NCI-H2081 treated with DMSO at 0.1 percent for 48 hours (cell line): ENCODE measurements at regions not wholly inside any gene's neighbourhood (a gene's known extent, or its start where the extent isn't known, plus 50 kb on each side); places are given as distances from the start of the nearest gene placed in this dataset.
"Not testable (repeated sequence)": the region's sequence is repeated elsewhere in the genome, so short reads cannot be mapped to it uniquely, and the experiment has no call there.

Experiments
- DNase-seq: peaks from one replicate; lab custom pipeline; 2025; lab: John Stamatoyannopoulos, UW

DNA sequence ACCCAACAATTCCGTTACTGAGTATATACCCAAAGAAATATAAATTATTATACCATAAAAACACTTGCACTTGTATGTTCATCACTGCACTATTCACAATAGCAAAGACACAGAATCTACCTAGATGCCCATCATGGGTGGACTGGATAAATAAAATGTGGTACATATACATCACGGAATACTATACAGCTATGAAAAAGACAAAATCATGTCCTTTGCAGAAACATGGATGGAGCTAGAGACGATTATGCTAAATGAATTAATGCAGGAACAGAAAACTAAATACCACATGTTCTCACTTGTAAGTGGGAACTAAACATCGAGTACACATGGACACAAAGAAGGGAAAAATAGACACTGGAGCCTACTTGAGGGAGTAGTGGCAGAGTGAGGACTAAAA is 185.3 kb downstream of the PYDC2 start:
- DNase-seq: no peak

DNA sequence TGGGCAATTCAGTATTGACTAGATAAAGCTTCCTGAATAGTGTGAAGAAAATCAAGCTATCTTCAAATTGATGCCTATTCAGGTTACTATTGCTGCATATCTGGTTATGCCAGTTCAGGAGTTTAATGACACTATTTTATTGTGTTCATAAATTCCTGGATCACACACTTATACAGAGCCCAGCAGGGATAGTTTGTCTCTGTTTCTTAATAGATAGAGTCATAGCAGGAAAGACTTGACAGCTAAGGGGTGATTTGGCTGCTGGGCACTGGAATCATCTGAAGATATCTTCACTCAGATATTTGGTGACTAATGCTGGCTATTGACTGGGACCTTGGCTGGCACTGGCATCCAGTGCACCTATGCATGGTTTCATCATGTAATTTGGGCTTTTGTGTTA is 187.8 kb downstream of the PYDC2 start:
- DNase-seq: no peak

- DNase-seq: no peak
These were observed 188.7 kb downstream of the PYDC2 start for GRCh38 chr3:191649626-191650025.

DNA sequence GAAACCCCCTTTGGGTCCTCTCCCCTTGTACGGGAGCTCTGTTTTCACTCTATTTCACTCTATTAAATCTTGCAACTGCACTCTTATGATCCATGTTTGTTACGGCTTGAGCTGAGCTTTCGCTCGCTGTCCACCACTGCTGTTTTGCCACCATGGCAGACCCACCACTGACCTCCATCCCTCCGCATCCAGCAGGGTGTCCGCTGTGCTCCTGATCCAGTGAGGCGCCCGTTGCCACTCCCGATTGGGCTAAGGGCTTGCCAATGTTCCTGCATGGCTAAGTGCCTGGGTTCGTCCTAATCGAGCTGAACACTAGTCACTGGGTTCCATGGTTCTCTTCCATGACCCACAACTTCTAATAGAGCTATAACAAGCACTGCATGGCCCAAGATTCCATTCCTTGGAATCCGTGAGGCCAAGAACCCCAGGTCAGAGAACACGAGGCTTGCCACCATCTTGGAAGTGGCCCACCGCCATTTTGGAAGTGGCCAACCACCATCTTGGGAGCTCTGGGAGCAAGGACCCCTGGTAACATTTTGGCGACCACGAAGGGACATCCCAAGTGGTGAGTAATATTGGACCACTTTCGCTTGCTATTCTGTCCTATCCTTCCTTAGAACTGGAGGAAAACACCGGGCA is 197.9 kb downstream of the PYDC2 start:
- not testable (repeated sequence) for DNase-seq

GRCh38 chr3:191662150-191662549 is 201.2 kb downstream of the PYDC2 start:
- DNase-seq: not testable (repeated sequence)

GRCh38 chr3:191680989-191681597 is 220.1 kb downstream of the PYDC2 start:
- no peak for DNase-seq

- DNase-seq: no peak
These were observed 222.0 kb downstream of the PYDC2 start for GRCh38 chr3:191682961-191683360.

DNA sequence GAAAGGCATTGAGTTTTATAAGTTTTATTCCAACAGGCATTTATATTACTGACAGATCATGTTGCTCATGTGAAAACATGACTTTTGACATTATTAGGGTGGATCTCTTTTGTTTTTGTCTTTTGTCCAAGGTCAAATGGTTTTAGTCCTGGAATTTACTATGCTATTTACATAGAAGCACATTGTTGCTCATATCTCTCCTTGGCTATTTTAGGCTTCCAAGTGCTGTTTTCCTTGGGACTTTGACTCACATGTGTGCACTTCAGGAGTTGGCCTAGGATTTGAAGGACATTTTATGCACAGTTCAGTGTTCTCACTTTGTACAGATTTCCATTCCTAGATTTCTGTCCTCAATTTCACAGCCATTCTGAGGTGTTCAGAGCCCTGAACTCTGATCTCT is 225.7 kb downstream of the PYDC2 start:
- DNase-seq: no peak

DNA sequence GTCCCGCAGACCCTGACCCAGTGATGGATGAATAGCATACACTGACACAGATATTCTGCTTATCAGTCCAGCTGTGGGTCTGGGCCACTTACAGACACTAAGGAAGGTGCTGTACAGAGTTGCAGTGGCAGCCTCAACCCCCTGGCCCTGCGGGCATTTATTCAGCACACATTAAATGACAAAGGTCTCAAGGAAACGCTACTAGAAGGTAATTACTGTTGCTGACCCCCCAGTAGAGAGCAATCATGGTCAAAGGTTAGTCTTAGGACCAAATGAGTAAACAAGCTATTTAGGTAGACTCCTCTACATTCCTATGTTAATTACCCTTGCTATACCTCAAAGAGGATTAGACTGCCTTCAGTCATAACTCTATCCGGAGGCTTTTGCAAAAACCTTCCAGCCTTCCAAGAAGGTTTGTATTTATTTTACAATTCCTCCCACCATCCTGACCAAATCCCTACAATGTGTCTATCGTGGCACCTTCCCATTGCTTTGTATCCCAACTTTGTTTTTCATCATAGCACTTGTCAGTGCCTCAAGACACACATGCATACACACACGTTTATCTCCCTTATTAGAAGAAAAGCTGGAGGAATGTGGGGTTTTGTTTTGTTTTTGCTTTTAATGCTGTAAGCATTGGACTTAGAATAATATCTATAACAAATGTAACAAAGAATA is 227.9 kb downstream of the PYDC2 start:
- DNase-seq: no peak

GRCh38 chr3:191691184-191691583 is 230.2 kb downstream of the PYDC2 start:
- DNase-seq: not testable (repeated sequence)

DNA sequence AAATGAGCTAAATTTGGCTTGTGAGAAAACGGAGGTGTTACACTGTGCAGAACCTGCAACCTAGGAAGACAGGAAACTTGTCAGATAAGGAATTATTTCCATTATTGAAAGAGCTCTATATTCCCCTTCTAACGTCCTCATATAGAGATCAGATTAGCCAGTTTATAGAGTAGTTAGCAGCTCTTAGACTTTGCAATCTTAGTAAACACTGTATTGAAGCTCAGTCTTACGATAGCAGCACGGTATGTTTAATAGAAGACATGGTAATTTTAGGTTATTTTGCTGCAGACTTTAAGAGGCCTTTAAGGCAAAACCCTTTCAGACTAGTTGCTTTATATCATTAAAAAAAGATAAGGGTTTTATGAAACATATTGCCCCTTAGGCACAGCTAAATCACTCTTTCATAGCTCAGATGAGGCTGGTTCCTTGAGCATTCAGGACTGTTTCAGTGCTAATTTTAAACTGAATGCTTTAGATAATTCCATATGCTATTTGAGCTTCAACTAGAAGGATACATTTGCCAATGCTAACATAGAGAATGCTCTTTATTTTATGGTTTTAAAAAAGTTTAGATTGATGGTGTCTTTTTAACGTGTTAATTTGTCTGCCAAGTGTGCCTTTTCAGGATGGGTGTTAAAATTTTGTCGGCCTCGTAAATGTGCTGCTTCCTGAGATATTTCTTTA is 234.3 kb downstream of the PYDC2 start:
- no peak for DNase-seq

- DNase-seq: no peak
These were observed 234.8 kb downstream of the PYDC2 start for GRCh38 chr3:191695815-191696153.

GRCh38 chr3:191696348-191696747 is 235.4 kb downstream of the PYDC2 start:
- DNase-seq: no peak

DNA sequence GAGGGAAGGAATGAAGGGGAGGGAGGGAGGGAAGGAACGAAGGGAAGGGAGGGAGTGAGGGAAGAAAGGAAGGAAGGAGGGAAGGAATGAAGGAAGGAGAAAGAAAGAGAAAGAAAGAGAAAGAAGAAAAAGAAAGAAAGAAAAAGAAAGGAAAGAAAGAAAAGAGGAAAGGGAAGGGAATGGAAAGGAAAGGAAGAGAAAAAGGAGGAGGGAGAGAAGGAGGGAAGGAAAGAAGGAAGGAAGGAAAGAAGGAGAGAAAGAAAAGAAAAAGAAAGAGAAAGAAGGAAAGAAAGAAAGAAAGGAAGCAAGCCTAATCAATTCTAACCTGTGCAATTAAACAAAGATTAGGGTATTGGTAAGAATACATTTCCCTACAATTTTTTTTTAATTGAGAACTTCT is 238.6 kb downstream of the PYDC2 start:
- no peak for DNase-seq

- DNase-seq: no peak
These were observed 241.2 kb downstream of the PYDC2 start for GRCh38 chr3:191702121-191702520.

- DNase-seq: no peak
These were observed 246.9 kb downstream of the PYDC2 start for GRCh38 chr3:191707817-191708216.

- no peak for DNase-seq
These were observed 254.6 kb downstream of the PYDC2 start for GRCh38 chr3:191715585-191715984.

- no peak for DNase-seq
These were observed 260.5 kb downstream of the PYDC2 start for GRCh38 chr3:191721390-191721861.

DNA sequence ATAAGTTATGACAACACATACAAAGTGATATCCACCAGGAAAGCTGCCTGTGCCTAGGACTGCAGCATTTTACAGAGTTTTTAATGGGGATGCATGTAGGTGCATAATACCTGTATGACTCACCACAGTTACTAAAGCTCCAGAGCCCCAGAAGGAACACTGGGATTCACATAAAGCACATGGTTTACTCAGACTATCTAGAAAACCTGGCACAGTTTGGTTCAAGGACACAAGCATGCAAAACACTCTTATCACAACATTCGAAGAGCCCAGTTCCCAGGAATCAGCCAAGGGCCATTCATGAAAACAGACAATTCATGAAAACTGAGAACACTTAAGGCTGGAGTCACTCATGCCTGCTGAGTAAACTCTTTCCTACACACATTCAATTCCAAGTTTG is 261.0 kb downstream of the PYDC2 start:
- DNase-seq: no peak

DNA sequence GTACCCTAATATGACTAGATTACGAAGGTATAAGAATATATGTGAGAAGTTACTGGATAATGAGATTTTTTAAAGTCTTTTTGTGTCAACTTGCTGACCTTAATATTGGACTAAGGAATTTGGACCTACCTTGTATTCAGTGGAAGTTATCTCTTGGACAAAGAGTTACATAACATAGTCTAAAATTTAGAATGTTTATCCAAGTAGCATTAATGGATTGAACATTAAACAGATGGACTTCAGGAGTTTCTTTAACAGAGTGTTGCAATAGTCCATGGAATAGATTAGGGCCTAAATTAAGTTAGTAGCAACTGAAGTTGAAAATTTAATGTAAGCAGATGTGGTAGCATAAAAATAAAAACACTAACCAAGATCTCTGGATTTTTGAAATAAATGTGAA is 266.4 kb downstream of the PYDC2 start:
- no peak for DNase-seq

DNA sequence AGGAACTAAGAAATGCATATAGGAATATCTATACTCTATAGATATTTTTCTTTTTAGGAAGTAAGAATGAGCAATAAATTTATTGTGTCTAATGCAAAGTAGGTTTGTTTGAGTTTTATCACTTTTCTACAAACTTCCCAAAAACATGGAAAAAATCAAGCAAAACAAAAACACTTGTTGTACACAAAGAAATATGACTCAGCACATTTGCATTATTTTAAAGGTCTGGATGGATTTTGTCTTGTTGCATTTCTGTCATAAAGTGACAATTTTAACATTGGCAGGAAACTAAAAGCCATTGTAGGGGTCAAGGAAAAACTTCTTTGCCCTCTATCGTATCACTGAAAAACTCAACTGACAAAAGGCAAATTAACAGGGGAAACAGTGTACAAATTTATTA is 267.2 kb downstream of the PYDC2 start:
- DNase-seq: no peak

GRCh38 chr3:191737742-191738141 is 276.8 kb downstream of the PYDC2 start:
- no peak for DNase-seq

DNA sequence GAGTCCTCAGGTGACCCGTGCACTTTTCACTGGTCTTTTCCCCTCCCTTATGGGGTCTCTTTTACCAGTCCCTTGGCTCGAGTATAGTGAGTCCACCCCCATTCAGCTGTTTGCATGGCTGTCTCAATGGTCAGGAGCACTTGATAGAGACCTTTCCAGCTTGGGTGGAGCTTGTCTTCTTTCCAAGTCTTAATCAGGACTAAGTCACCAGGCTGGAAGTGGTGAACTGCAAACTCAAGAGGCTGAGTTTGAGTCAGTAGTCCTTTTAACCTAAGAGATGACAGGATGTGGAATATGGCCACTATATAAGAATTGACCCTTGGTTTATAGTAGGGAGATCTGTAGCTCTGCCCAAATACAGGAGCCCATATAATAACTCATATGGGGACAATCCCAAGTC is 279.7 kb downstream of the PYDC2 start:
- DNase-seq: no peak
